SK-N-MC (cell line): ENCODE measurements at regions not wholly inside any gene's neighbourhood (a gene's known extent, or its start where the extent isn't known, plus 50 kb on each side); places are given as distances from the start of the nearest gene placed in this dataset.

ENCODE experiments used
- DNase-seq: peaks from one replicate; pipeline ENCODE4 v3.0.0-alpha.2; 2011; ENCODE audit warnings: low read depth, low spot score
- H3K27ac ChIP-seq: fragments of 200-600 bp; sonication (generic); 2 replicates; pipeline ENCODE4 v1.5.1; 2016; ENCODE audit warnings: mixed run types
- H3K36me3 ChIP-seq: fragments of 200-600 bp; sonication (generic); 2 replicates; pipeline ENCODE4 v1.6.1; 2017; ENCODE audit warnings: antibody characterized with exemption, low read length, mixed read lengths; ENCODE audit not compliant: insufficient read depth
- H3K4me3 ChIP-seq: fragments of 200-600 bp; sonication (generic); 2 replicates; pipeline ENCODE4 v1.5.1; 2016
- H3K9ac ChIP-seq: fragments of 200-600 bp; sonication (generic); 2 replicates; pipeline ENCODE4 v1.8.0; 2017; ENCODE audit warnings: mixed run types, mixed read lengths; ENCODE audit not compliant: insufficient read length
- H3K9me3 ChIP-seq: fragments of 200-600 bp; sonication (generic); 2 replicates; pipeline ENCODE4 v1.6.1; 2017; ENCODE audit warnings: low read depth, mild to moderate bottlenecking, antibody characterized with exemption, low read length, moderate library complexity, mixed read lengths
- EZH2 ChIP-seq: fragments of 200-600 bp; sonication (generic); IDR thresholded peaks from one replicate; pipeline ENCODE4 v1.6.1; 2017; ENCODE audit warnings: antibody characterized with exemption
- FOXP2 ChIP-seq: optimal IDR thresholded peaks from 2 replicates; pipeline ENCODE3; 2011; ENCODE audit warnings: mild to moderate bottlenecking, moderate library complexity; ENCODE audit not compliant: insufficient read depth; ENCODE audit errors: extremely low read length, control extremely low read depth
- POLR2AphosphoS5 ChIP-seq: IDR thresholded peaks from 2 replicates; pipeline ENCODE4 v1.6.1; 2012; ENCODE audit warnings: mild to moderate bottlenecking, low read depth, low read length, borderline replicate concordance

GRCh38 chrX:40174854-40175510, 77.2 kb upstream of the BCOR start:
- DNase-seq: no peak
- no peak overlapping the region for H3K4me3 ChIP-seq
- no peak overlapping the region for H3K9ac ChIP-seq
- TF ChIP-seq FOXP2: no peak
- TF ChIP-seq EZH2: no peak
- no peak for TF ChIP-seq POLR2AphosphoS5
- H3K9me3 ChIP-seq: no peaks in the 10 kb centered on the region
- no peaks in the 10 kb centered on the region for H3K36me3 ChIP-seq
- no peak overlapping the region for H3K27ac ChIP-seq

- H3K27ac ChIP-seq: no peak overlapping the region
- H3K9ac ChIP-seq: no peak overlapping the region
- no peak for DNase-seq
- no peaks in the 10 kb centered on the region for H3K9me3 ChIP-seq
- TF ChIP-seq EZH2: no peak
- TF ChIP-seq POLR2AphosphoS5: no peak
- no peak for TF ChIP-seq FOXP2
- H3K4me3 ChIP-seq: peak overlapping the region; percentile 15; the same call in 1 of the 2 replicates
- no peaks in the 10 kb centered on the region for H3K36me3 ChIP-seq
Observed at GRCh38 chrX:40174001-40174853, 76.5 kb upstream of the BCOR start.

- DNase-seq: no peak
- H3K9ac ChIP-seq: no peak overlapping the region
- H3K36me3 ChIP-seq: no peaks in the 10 kb centered on the region
- no peak overlapping the region for H3K27ac ChIP-seq
- no peak for TF ChIP-seq EZH2
- no peak for TF ChIP-seq POLR2AphosphoS5
- no peak overlapping the region; the same call in 1 of the 2 replicates for H3K4me3 ChIP-seq
- H3K9me3 ChIP-seq: no peaks in the 10 kb centered on the region
Observed at GRCh38 chrX:40173143-40174000, 75.6 kb upstream of the BCOR start.

- no peaks in the 10 kb centered on the region for H3K9me3 ChIP-seq
- H3K36me3 ChIP-seq: no peaks in the 10 kb centered on the region
- DNase-seq: no peak
- no peak overlapping the region for H3K9ac ChIP-seq
- H3K4me3 ChIP-seq: no peak overlapping the region
- TF ChIP-seq FOXP2 (no peak), EZH2 (no peak), POLR2AphosphoS5 (no peak)
- H3K27ac ChIP-seq: no peak overlapping the region
Observed at GRCh38 chrX:40172401-40173142, 74.8 kb upstream of the BCOR start.

GRCh38 chrX:40171513-40172400, 74.0 kb upstream of the BCOR start:
- no peak for TF ChIP-seq FOXP2
- no peak for TF ChIP-seq POLR2AphosphoS5
- no peak for TF ChIP-seq EZH2
- Histone ChIP-seq H3K9me3 (no peaks in the 10 kb centered on the region), H3K36me3 (no peaks in the 10 kb centered on the region), H3K4me3 (peak overlapping the region; percentile 72), H3K27ac (peak overlapping the region; percentile 89), H3K9ac (no peak overlapping the region)
- no peak for DNase-seq

GRCh38 chrX:40170830-40171512, 73.2 kb upstream of the BCOR start:
- H3K36me3 ChIP-seq: no peaks in the 10 kb centered on the region
- DNase-seq: no peak
- H3K27ac ChIP-seq: peak overlapping the region; percentile 89
- no peaks in the 10 kb centered on the region for H3K9me3 ChIP-seq
- TF ChIP-seq EZH2: no peak
- TF ChIP-seq FOXP2: no peak
- TF ChIP-seq POLR2AphosphoS5: no peak
- peak overlapping the region; percentile 72 for H3K4me3 ChIP-seq
- H3K9ac ChIP-seq: no peak overlapping the region
